HEK293T (cell line): ENCODE measurements at regions not wholly inside any gene's neighbourhood (a gene's known extent, or its start where the extent isn't known, plus 50 kb on each side); places are given as distances from the start of the nearest gene placed in this dataset.

Source experiments
- CTCF ChIA-PET: fragments of 350-600 bp; formaldehyde crosslinking; extraction: SDS; loops from one replicate; lab custom pipeline; 2021; ENCODE audit warnings: antibody characterized with exemption, inconsistent platforms; lab: Yijun Ruan, JAX
- POLR2A ChIA-PET: fragments of 350-600 bp; formaldehyde crosslinking; extraction: SDS; loops from one replicate; lab custom pipeline; 2020; ENCODE audit warnings: antibody characterized with exemption, inconsistent platforms; lab: Yijun Ruan, JAX
- DNase-seq: peaks from one replicate; pipeline ENCODE4 v3.0.0; 2012; ENCODE audit warnings: mixed read lengths; ENCODE audit errors: extremely low spot score
- ARNT ChIP-seq: fragments of 450-650 bp; IDR thresholded peaks from 2 replicates; pipeline ENCODE4 v1.6.1; 2017; ENCODE audit warnings: mild to moderate bottlenecking
- BHLHE40 ChIP-seq: fragments of 450-650 bp; IDR thresholded peaks from 2 replicates; pipeline ENCODE4 v1.6.1; 2016; ENCODE audit warnings: mild to moderate bottlenecking, moderate library complexity, borderline replicate concordance
- CTBP1 ChIP-seq: fragments of 450-650 bp; IDR thresholded peaks from 2 replicates; pipeline ENCODE4 v1.6.1; 2016; ENCODE audit warnings: borderline replicate concordance
- ELF4 ChIP-seq: fragments of 450-650 bp; IDR thresholded peaks from 2 replicates; pipeline ENCODE4 v1.6.1; 2017; ENCODE audit warnings: antibody characterized with exemption
- FOXA1 ChIP-seq: fragments of 450-650 bp; IDR thresholded peaks from 2 replicates; pipeline ENCODE4 v1.6.1; 2016; ENCODE audit warnings: mild to moderate bottlenecking
- FOXK2 ChIP-seq: fragments of 450-650 bp; IDR thresholded peaks from 2 replicates; pipeline ENCODE4 v1.6.1; 2016; ENCODE audit warnings: mild to moderate bottlenecking
- FOXM1 ChIP-seq: fragments of 450-650 bp; IDR thresholded peaks from 2 replicates; pipeline ENCODE4 v1.6.1; 2017; ENCODE audit warnings: mild to moderate bottlenecking, borderline replicate concordance
- HDGF ChIP-seq: fragments of 450-650 bp; IDR thresholded peaks from 2 replicates; pipeline ENCODE4 v1.6.1; 2017; ENCODE audit warnings: antibody characterized with exemption, borderline replicate concordance
- L3MBTL2 ChIP-seq: fragments of 450-650 bp; conservative IDR thresholded peaks from 2 replicates; pipeline ENCODE4 v1.6.1; 2016; ENCODE audit warnings: mild to moderate bottlenecking
- LEF1 ChIP-seq: fragments of 450-650 bp; IDR thresholded peaks from 2 replicates; pipeline ENCODE4 v1.6.1; 2017; ENCODE audit warnings: mild to moderate bottlenecking, borderline replicate concordance
- NFRKB ChIP-seq: fragments of 450-650 bp; IDR thresholded peaks from 2 replicates; pipeline ENCODE4 v1.6.1; 2016; ENCODE audit warnings: mild to moderate bottlenecking, moderate library complexity
- PKNOX1 ChIP-seq: fragments of 450-650 bp; IDR thresholded peaks from 2 replicates; pipeline ENCODE4 v1.6.1; 2016
- SP1 ChIP-seq: fragments of 450-650 bp; IDR thresholded peaks from 2 replicates; pipeline ENCODE4 v1.6.1; 2017
- SUZ12 ChIP-seq: fragments of 450-650 bp; IDR thresholded peaks from 2 replicates; pipeline ENCODE4 v1.6.1; 2016; ENCODE audit warnings: mild to moderate bottlenecking
- TARDBP ChIP-seq: fragments of 450-650 bp; IDR thresholded peaks from 2 replicates; pipeline ENCODE4 v1.6.1; 2016
- ZNF384 ChIP-seq: fragments of 450-650 bp; IDR thresholded peaks from 2 replicates; pipeline ENCODE4 v1.6.1; 2016

- POLR2A ChIA-PET, result no interaction called here
- no peak for TF ChIP-seq FOXK2
- no peak for TF ChIP-seq CTBP1
- TF ChIP-seq BHLHE40, result no peak
- no peak for TF ChIP-seq NFRKB
- no peak for TF ChIP-seq L3MBTL2
- no peak for TF ChIP-seq SP1
- no peak for TF ChIP-seq LEF1
- no peak for TF ChIP-seq ARNT
- TF ChIP-seq ELF4, result no peak
- CTCF ChIA-PET, result no interaction called here
- no peak for DNase-seq
Observed at GRCh38 chr5:128813317-128814070, 151.8 kb upstream of the SLC27A6 start.

GRCh38 chr5:128815201-128815600, 150.1 kb upstream of the SLC27A6 start:
- DNase-seq, result no peak
- POLR2A ChIA-PET, result no interaction called here
- CTCF ChIA-PET, result no interaction called here
- no peak for TF ChIP-seq SP1
- no peak for TF ChIP-seq L3MBTL2
- TF ChIP-seq FOXK2, result no peak
- TF ChIP-seq FOXM1, result no peak
- TF ChIP-seq HDGF, result no peak
- TF ChIP-seq FOXA1, result no peak
- no peak for TF ChIP-seq CTBP1
- no peak for TF ChIP-seq ARNT
- TF ChIP-seq TARDBP, result no peak
- TF ChIP-seq ZNF384, result no peak

- TF ChIP-seq ELF4, result no peak
- POLR2A ChIA-PET, result no interaction called here
- DNase-seq, result no peak
- CTCF ChIA-PET, result no interaction called here
Observed at GRCh38 chr5:128825826-128826225, 139.5 kb upstream of the SLC27A6 start.

GRCh38 chr5:128826275-128826674, 139.0 kb upstream of the SLC27A6 start:
- DNase-seq, result no peak
- ChIA-PET CTCF (no interaction called here), POLR2A (no interaction called here)
- TF ChIP-seq FOXK2 (no peak), ARNT (no peak), SP1 (no peak), TARDBP (no peak), FOXM1 (no peak), HDGF (no peak), CTBP1 (no peak)

- CTCF ChIA-PET, result no interaction called here
- no peak for TF ChIP-seq FOXM1
- TF ChIP-seq ELF4, result no peak
- TF ChIP-seq FOXK2, result no peak
- no peak for TF ChIP-seq TARDBP
- no peak for TF ChIP-seq CTBP1
- no peak for TF ChIP-seq FOXA1
- TF ChIP-seq NFRKB, result no peak
- no peak for TF ChIP-seq ZNF384
- TF ChIP-seq BHLHE40, result no peak
- TF ChIP-seq HDGF, result no peak
- TF ChIP-seq L3MBTL2, result no peak
- no peak for TF ChIP-seq LEF1
- TF ChIP-seq SP1, result no peak
- no peak for TF ChIP-seq SUZ12
- TF ChIP-seq PKNOX1, result no peak
- no peak for TF ChIP-seq ARNT
- DNase-seq, result no peak
- POLR2A ChIA-PET, result no interaction called here
Observed at GRCh38 chr5:128836571-128836970, 128.7 kb upstream of the SLC27A6 start.

- CTCF ChIA-PET, result no interaction called here
- POLR2A ChIA-PET, result no interaction called here
- no peak for TF ChIP-seq FOXM1
- TF ChIP-seq BHLHE40, result no peak
- TF ChIP-seq FOXK2, result no peak
- TF ChIP-seq ELF4, result no peak
- TF ChIP-seq HDGF, result no peak
- TF ChIP-seq NFRKB, result no peak
- no peak for TF ChIP-seq ZNF384
- no peak for TF ChIP-seq L3MBTL2
- DNase-seq, result no peak
Observed at GRCh38 chr5:128838623-128839022, 126.7 kb upstream of the SLC27A6 start.

- CTCF ChIA-PET, result no interaction called here
Observed at GRCh38 chr5:128842241-128842640, 123.0 kb upstream of the SLC27A6 start.

More at GRCh38 chr5:128842241-128842640, 123.0 kb upstream of the SLC27A6 start:
- DNase-seq, result no peak
- no peak for TF ChIP-seq L3MBTL2
- TF ChIP-seq ARNT, result no peak
- TF ChIP-seq SUZ12, result no peak
- no peak for TF ChIP-seq LEF1
- no peak for TF ChIP-seq NFRKB
- no peak for TF ChIP-seq FOXA1
- TF ChIP-seq PKNOX1, result no peak
- no peak for TF ChIP-seq HDGF
- TF ChIP-seq BHLHE40, result no peak
- TF ChIP-seq TARDBP, result no peak
- TF ChIP-seq ELF4, result no peak
- POLR2A ChIA-PET, result no interaction called here
